ENCODE measurements at regions not wholly inside any gene's neighbourhood (a gene's known extent, or its start where the extent isn't known, plus 50 kb on each side); places are given as distances from the start of the nearest gene placed in this dataset.

GRCh38 chrX:968148-968965 lies 244.1 kb downstream of the CRLF2 start:
- no peak for FAIRE-seq
- H4K20me1 ChIP-seq (replicated peaks; ENCODE audit: control insufficient read depth, insufficient read depth, low read length): no peaks in the 10 kb centered on the region
- no peaks in the 10 kb centered on the region for H3K79me2 ChIP-seq (ENCODE audit: control insufficient read depth, insufficient read depth, low read length)
- H3K27me3 ChIP-seq (ENCODE audit: control insufficient read depth in 2 of 2, insufficient read depth in 2 of 2, low read length in 2 of 2): no peaks in the 10 kb centered on the region
- no TSS peak for BruUV-seq (replicated peaks)
- H3K27ac ChIP-seq (ENCODE audit: extremely low read depth, low read depth, low read length): no peak overlapping the region
- POLR2A ChIA-PET: no interaction called here
- in situ Hi-C loops (cut with MboI): no loop called here
- ATAC-seq: no peak
- intact Hi-C loops (cut with micrococcal nuclease): no loop called here
- no peaks in the 10 kb centered on the region for H3K9me3 ChIP-seq (replicated peaks; ENCODE audit: control insufficient read depth, insufficient read depth, low read depth, low read length)
- no peak overlapping the region for H3K9ac ChIP-seq (ENCODE audit: insufficient read depth in 1 of 2, low read depth in 2 of 2, low read length in 2 of 2)
- CTCF ChIA-PET (ENCODE audit: low intra/inter-chr PET ratio): no interaction called here
- H3K9me1 ChIP-seq (ENCODE audit: control insufficient read depth, insufficient read depth, low read length): no peaks in the 10 kb centered on the region
- no peak overlapping the region for H3K4me3 ChIP-seq
- H3K36me3 ChIP-seq (ENCODE audit: control insufficient read depth, insufficient read depth, low read length): no peaks in the 10 kb centered on the region
- no peaks in the 10 kb centered on the region for H3K4me1 ChIP-seq (replicated peaks in 1 of 2; ENCODE audit: control insufficient read depth in 2 of 2, insufficient read depth in 2 of 2, low read length in 2 of 2)
- WGBS (ENCODE audit: insufficient coverage, low coverage, missing lambda C conversion rate): 0% methylated on average over 10 of the region's 13 CpGs
- DNase-seq (ENCODE audit: extremely low read depth in 1 of 4, low spot score in 3 of 4): no peak
- H3K4me2 ChIP-seq (ENCODE audit: insufficient read depth, low read length): no peak overlapping the region
- no peak overlapping the region for H2AFZ ChIP-seq (ENCODE audit: low read depth, low read length)
- TF ChIP-seq SAP30 (IDR thresholded peaks at IDR 0.05; ENCODE audit: borderline replicate concordance, insufficient read depth, low read depth, low read length, poor library complexity, severe bottlenecking): no peak
- TF ChIP-seq RFX7 (CRISPR knock-in tag; IDR thresholded peaks at IDR 0.05): no peak
- TF ChIP-seq CHD2 (IDR thresholded peaks at IDR 0.05; ENCODE audit: low read depth, low read length): no peak
- TF ChIP-seq ZBTB40 (IDR thresholded peaks at IDR 0.05): no peak
- TF ChIP-seq ZBTB40 (CRISPR knock-in tag; IDR thresholded peaks at IDR 0.05): no peak
- no peak for TF ChIP-seq HINFP (tag; conservative IDR thresholded peaks at IDR 0.05; ENCODE audit: low read depth)
- TF ChIP-seq ZNF12 (CRISPR knock-in tag; IDR thresholded peaks at IDR 0.05): no peak
- no peak for TF ChIP-seq TAF1 (IDR thresholded peaks at IDR 0.05; ENCODE audit: control insufficient read depth, extremely low read depth, insufficient read depth, low read length, severe bottlenecking)
- TF ChIP-seq SRSF9 (IDR thresholded peaks at IDR 0.05; ENCODE audit: borderline replicate concordance, low read depth, low read length): no peak
- TF ChIP-seq FOXA3 (CRISPR knock-in tag; conservative IDR thresholded peaks at IDR 0.05 in 1 of 2, IDR thresholded peaks at IDR 0.05 in 1 of 2): no peak
